CD8-positive, alpha-beta memory T cell (primary cell): ENCODE measurements at regions not wholly inside any gene's neighbourhood (a gene's known extent, or its start where the extent isn't known, plus 50 kb on each side); places are given as distances from the start of the nearest gene placed in this dataset.

ENCODE experiments used
- CTCF ChIA-PET: fragments of 350-600 bp; sonication (Branson Sonifier 250); formaldehyde crosslinking; loops from one replicate; lab custom pipeline; 2021; ENCODE audit warnings: antibody characterized with exemption; lab: Charles Lee
- POLR2A ChIA-PET: fragments of 350-600 bp; sonication (Branson Sonifier 250); formaldehyde crosslinking; loops from one replicate; lab custom pipeline; 2021; ENCODE audit warnings: antibody characterized with exemption; lab: Charles Lee
- DNase-seq, 5 donors: peaks; one replicate each; pipeline versions ENCODE4 v3.0.0 to v3.0.0-alpha.2; 2020 to 2022; ENCODE audit warnings: mixed read lengths in 1 of 5
- H3K27ac ChIP-seq: one replicate; pipeline ENCODE4 v1.7.0; 2013; ENCODE audit warnings: low read depth, mild to moderate bottlenecking, low read length, moderate library complexity
- H3K27me3 ChIP-seq: 2 replicates; pipeline ENCODE4 v1.7.0; 2013; ENCODE audit warnings: low read length, mild to moderate bottlenecking; ENCODE audit not compliant: insufficient read depth, poor library complexity, severe bottlenecking
- H3K36me3 ChIP-seq: 2 replicates; pipeline ENCODE4 v1.7.0; 2013; ENCODE audit warnings: mild to moderate bottlenecking, low read length, moderate library complexity; ENCODE audit not compliant: insufficient read depth
- H3K4me1 ChIP-seq: 2 replicates; pipeline ENCODE4 v1.7.0; 2013; ENCODE audit warnings: mild to moderate bottlenecking, low read length, moderate library complexity; ENCODE audit not compliant: insufficient read depth
- H3K4me3 ChIP-seq: 2 replicates; pipeline ENCODE4 v1.7.0; 2013; ENCODE audit warnings: mild to moderate bottlenecking, low read length
- H3K9me3 ChIP-seq: 2 replicates; pipeline ENCODE4 v1.7.0; 2013; ENCODE audit warnings: mild to moderate bottlenecking, low read length
- H3K27ac Mint-ChIP-seq, 8 donors: one replicate each; pipeline ENCODE4 v1.8.0; 2020 to 2021; ENCODE audit warnings: mixed read lengths in 8 of 8, mild to moderate bottlenecking in 6 of 8, inconsistent platforms in 3 of 8, moderate library complexity in 3 of 8
- H3K27me3 Mint-ChIP-seq, 2 donors: one replicate each; pipeline ENCODE4 v1.8.0; 2020 to 2021; ENCODE audit warnings: mixed read lengths in 2 of 2, mild to moderate bottlenecking in 1 of 2, moderate library complexity in 1 of 2
- H3K36me3 Mint-ChIP-seq, 3 donors: one replicate each; pipeline ENCODE4 v1.8.0; 2020 to 2021; ENCODE audit warnings: mixed read lengths in 3 of 3, inconsistent platforms in 1 of 3, mild to moderate bottlenecking in 1 of 3
- H3K4me1 Mint-ChIP-seq, 3 donors: one replicate each; pipeline ENCODE4 v1.8.0; 2020 to 2021; ENCODE audit warnings: mixed read lengths in 3 of 3, inconsistent platforms in 1 of 3, mild to moderate bottlenecking in 1 of 3
- H3K4me3 Mint-ChIP-seq, 7 donors: one replicate each; pipeline ENCODE4 v1.8.0; 2020 to 2021; ENCODE audit warnings: mixed read lengths in 7 of 7, mild to moderate bottlenecking in 6 of 7, moderate library complexity in 4 of 7, inconsistent platforms in 2 of 7
- H3K9me3 Mint-ChIP-seq, 5 donors: one replicate each; pipeline ENCODE4 v1.8.0; 2020 to 2022; ENCODE audit warnings: mixed read lengths in 5 of 5, mild to moderate bottlenecking in 3 of 5, moderate library complexity in 2 of 5, inconsistent platforms in 1 of 5

GRCh38 chrX:43586830-43587229 lies 69.3 kb upstream of the MAOA start:
- no peak for DNase-seq
- ChIA-PET POLR2A (no interaction called here), CTCF (no interaction called here)
- Mint-ChIP-seq H3K27ac (no peak overlapping the region), H3K4me3 (no peak overlapping the region), H3K36me3 (no peaks in the 10 kb centered on the region), H3K27me3 (peaks cover 11 to 17% of the 10 kb centered on the region in 2 donors), H3K4me1 (no peaks in the 10 kb centered on the region), H3K9me3 (peaks cover 0 to 3% (median 0%) of the 10 kb centered on the region in 5 donors)
- Histone ChIP-seq H3K36me3 (no peaks in the 10 kb centered on the region), H3K9me3 (no peaks in the 10 kb centered on the region), H3K4me3 (no peak overlapping the region), H3K27me3 (no peaks in the 10 kb centered on the region), H3K4me1 (no peaks in the 10 kb centered on the region), H3K27ac (no peak overlapping the region)

GRCh38 chrX:43589735-43590134 lies 66.4 kb upstream of the MAOA start:
- Histone ChIP-seq H3K36me3 (no peaks in the 10 kb centered on the region), H3K27ac (no peak overlapping the region), H3K27me3 (no peaks in the 10 kb centered on the region), H3K4me3 (no peak overlapping the region), H3K9me3 (no peaks in the 10 kb centered on the region), H3K4me1 (no peaks in the 10 kb centered on the region)
- Mint-ChIP-seq H3K27ac (no peak overlapping the region), H3K36me3 (no peaks in the 10 kb centered on the region), H3K27me3 (peaks cover 13 to 29% of the 10 kb centered on the region in 2 donors), H3K9me3 (peaks cover 0 to 4% (median 0%) of the 10 kb centered on the region in 5 donors), H3K4me3 (no peak overlapping the region), H3K4me1 (no peaks in the 10 kb centered on the region)
- CTCF ChIA-PET, result no interaction called here
- POLR2A ChIA-PET, result no interaction called here
- DNase-seq, result no peak

DNA sequence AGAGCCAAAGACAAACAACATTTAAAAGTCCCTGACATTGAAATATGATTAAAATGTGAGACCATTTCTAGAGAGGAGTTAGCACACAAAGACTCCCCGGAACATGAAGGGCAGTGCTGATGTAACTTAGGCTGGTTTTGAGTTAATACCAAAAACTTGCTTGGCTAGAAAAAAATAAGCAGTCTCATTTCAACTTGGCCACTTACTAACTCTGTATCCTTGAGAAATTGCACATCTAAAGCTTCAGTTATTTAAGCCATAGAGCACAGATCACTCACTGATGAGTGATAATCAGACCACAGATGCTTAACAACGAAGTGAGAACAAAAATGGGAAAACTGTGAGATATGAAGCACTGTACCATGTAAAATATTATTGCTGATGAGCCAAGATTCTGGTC lies 65.9 kb upstream of the MAOA start:
- Histone ChIP-seq H3K36me3 (no peaks in the 10 kb centered on the region), H3K4me1 (no peaks in the 10 kb centered on the region), H3K27ac (no peak overlapping the region), H3K27me3 (no peaks in the 10 kb centered on the region), H3K4me3 (no peak overlapping the region), H3K9me3 (no peaks in the 10 kb centered on the region)
- peaks cover 13 to 26% of the 10 kb centered on the region in 2 donors for H3K27me3 Mint-ChIP-seq
- H3K4me3 Mint-ChIP-seq, result no peak overlapping the region
- POLR2A ChIA-PET, result no interaction called here
- no peaks in the 10 kb centered on the region for H3K4me1 Mint-ChIP-seq
- no peaks in the 10 kb centered on the region for H3K36me3 Mint-ChIP-seq
- H3K9me3 Mint-ChIP-seq, result peaks cover 0 to 4% (median 0%) of the 10 kb centered on the region in 5 donors
- DNase-seq, result no peak
- CTCF ChIA-PET, result no interaction called here
- no peak overlapping the region for H3K27ac Mint-ChIP-seq

DNA sequence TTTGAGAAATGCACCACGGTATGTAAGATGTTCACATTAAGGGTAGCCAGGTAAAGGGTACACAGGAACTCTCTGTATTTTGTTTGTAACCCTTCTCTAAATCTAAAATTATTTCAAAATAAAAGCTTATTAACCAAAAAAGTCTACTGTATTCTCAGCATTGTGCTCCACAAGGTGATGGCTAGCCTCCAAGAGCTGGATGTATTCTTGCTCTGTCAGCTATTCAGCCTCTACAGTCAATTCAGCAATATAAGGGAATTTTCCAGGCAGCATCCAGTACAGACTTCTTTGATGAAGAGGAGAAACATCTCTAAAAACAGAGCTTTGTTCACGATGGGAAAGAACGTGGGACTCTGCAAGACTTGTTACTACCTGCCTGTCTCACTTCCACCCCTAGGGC lies 63.5 kb upstream of the MAOA start:
- H3K4me1 Mint-ChIP-seq, result peaks cover 0 to 5% (median 4%) of the 10 kb centered on the region in 3 donors
- DNase-seq, result no peak
- no peak overlapping the region for H3K4me3 Mint-ChIP-seq
- no peaks in the 10 kb centered on the region for H3K36me3 Mint-ChIP-seq
- Histone ChIP-seq H3K27me3 (no peaks in the 10 kb centered on the region), H3K4me1 (no peaks in the 10 kb centered on the region), H3K27ac (no peak overlapping the region), H3K9me3 (no peaks in the 10 kb centered on the region), H3K36me3 (no peaks in the 10 kb centered on the region), H3K4me3 (no peak overlapping the region)
- ChIA-PET CTCF (no interaction called here), POLR2A (no interaction called here)
- peaks cover 0 to 4% (median 0%) of the 10 kb centered on the region in 5 donors for H3K9me3 Mint-ChIP-seq
- H3K27ac Mint-ChIP-seq, result no peak overlapping the region
- H3K27me3 Mint-ChIP-seq, result peaks cover 6 to 18% of the 10 kb centered on the region in 2 donors

DNA sequence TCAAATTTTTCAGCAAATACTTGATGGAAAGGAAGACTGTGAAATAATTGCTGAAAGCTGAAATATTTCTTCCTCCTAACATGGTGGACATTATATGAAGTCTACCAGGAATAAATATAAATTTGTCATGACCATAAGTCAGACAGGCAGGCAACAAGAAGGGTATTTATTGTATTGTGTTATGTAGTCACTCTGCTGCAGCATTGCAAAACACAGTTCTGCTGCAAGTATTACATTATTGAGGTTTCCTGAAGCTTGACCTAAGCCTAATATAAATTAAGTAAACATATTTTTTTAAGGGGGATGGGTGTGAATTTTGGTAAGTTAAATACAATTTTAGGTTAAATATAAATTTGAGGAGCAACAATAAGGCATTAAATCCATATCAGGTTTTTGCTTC lies 60.2 kb upstream of the MAOA start:
- Histone ChIP-seq H3K4me3 (no peak overlapping the region), H3K27ac (no peak overlapping the region), H3K4me1 (no peaks in the 10 kb centered on the region), H3K27me3 (no peaks in the 10 kb centered on the region), H3K36me3 (no peaks in the 10 kb centered on the region), H3K9me3 (no peaks in the 10 kb centered on the region)
- Mint-ChIP-seq H3K9me3 (peaks cover 0 to 2% (median 0%) of the 10 kb centered on the region in 5 donors), H3K36me3 (no peaks in the 10 kb centered on the region), H3K4me1 (peaks cover 0 to 5% (median 4%) of the 10 kb centered on the region in 3 donors), H3K27ac (no peak overlapping the region), H3K27me3 (peaks cover 12 to 15% of the 10 kb centered on the region in 2 donors), H3K4me3 (no peak overlapping the region)
- no peak for DNase-seq
- ChIA-PET CTCF (no interaction called here), POLR2A (no interaction called here)

DNA sequence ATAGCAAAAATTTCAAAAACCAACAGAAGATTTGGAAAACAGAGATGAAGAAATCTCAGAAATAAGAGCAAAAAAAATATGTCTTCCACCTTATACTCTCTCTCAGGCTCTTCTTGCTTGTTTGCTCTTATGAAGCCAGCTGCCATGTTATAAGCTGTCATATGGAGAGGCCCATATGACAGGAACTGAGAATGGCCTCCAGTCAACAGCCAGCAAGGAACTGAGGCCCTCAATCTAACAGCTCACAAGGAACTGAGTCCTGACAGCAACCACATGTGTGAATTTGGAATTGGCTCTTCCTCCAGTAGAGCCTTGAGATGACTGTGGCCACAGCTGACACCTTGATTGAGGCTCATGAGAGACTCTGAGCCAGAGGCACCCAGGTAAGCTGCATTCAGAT lies 51.3 kb upstream of the MAOA start:
- CTCF ChIA-PET, result no interaction called here
- Histone ChIP-seq H3K27ac (no peak overlapping the region), H3K27me3 (no peaks in the 10 kb centered on the region), H3K36me3 (no peaks in the 10 kb centered on the region), H3K9me3 (no peaks in the 10 kb centered on the region), H3K4me3 (no peak overlapping the region), H3K4me1 (no peaks in the 10 kb centered on the region)
- POLR2A ChIA-PET, result no interaction called here
- Mint-ChIP-seq H3K27me3 (peaks cover 5% of the 10 kb centered on the region in 2 donors), H3K36me3 (no peaks in the 10 kb centered on the region), H3K4me3 (no peak overlapping the region), H3K4me1 (no peaks in the 10 kb centered on the region), H3K27ac (no peak overlapping the region), H3K9me3 (peaks cover 0 to 2% (median 0%) of the 10 kb centered on the region in 5 donors)
- DNase-seq, result no peak

DNA sequence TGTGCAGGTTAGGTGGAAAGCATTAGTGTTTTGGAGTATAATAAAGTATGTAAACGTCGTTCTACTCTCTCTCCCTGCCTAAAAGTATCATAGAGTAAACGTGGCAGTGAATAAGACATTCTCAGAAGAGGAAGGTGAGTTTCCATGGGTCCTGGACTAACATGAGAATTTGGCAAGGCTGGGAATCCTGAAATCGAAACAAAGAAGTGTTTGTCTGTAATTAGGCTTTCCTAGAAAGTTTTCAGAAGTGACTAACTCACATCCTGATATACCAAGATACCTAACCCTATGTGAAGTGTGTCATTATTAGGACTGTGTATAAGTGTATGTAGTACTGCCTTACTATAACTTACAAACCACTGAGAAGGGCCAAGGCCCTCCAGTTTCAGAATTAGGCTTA lies 50.7 kb upstream of the MAOA start:
- H3K4me3 Mint-ChIP-seq, result no peak overlapping the region
- POLR2A ChIA-PET, result no interaction called here
- H3K27me3 Mint-ChIP-seq, result peaks cover 5% of the 10 kb centered on the region in 2 donors

More for the DNA sequence above, 50.7 kb upstream of the MAOA start:
- H3K27ac Mint-ChIP-seq, result no peak overlapping the region
- Histone ChIP-seq H3K27me3 (no peaks in the 10 kb centered on the region), H3K36me3 (no peaks in the 10 kb centered on the region), H3K27ac (no peak overlapping the region), H3K9me3 (no peaks in the 10 kb centered on the region), H3K4me3 (no peak overlapping the region), H3K4me1 (no peaks in the 10 kb centered on the region)
- no peaks in the 10 kb centered on the region for H3K4me1 Mint-ChIP-seq
- H3K36me3 Mint-ChIP-seq, result no peaks in the 10 kb centered on the region
- CTCF ChIA-PET, result no interaction called here
- no peak for DNase-seq
- peaks cover 0 to 2% (median 0%) of the 10 kb centered on the region in 5 donors for H3K9me3 Mint-ChIP-seq
